ENCODE measurements at regions not wholly inside any gene's neighbourhood (a gene's known extent, or its start where the extent isn't known, plus 50 kb on each side); places are given as distances from the start of the nearest gene placed in this dataset.

DNA sequence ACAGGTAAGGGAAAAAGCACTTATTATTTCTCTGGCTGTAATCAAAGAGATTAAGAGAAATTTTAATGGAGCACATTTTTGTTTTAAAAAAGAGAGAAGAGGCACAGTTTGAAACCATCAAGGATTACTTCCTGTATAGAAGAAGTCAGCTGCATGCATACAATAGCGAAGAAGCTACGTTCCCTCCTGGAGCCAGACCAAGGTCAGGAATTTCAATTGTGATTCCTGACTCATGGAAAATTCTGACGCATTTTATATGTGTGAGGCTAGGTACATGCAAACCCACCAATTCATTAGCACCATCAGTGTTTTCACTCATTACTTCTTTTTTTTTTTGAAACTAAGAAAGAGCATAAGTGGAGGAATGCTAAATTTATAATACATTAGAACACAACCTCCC, 232.7 kb upstream of the SGK1 start (continued):
- TF ChIP-seq, protein P1, sequence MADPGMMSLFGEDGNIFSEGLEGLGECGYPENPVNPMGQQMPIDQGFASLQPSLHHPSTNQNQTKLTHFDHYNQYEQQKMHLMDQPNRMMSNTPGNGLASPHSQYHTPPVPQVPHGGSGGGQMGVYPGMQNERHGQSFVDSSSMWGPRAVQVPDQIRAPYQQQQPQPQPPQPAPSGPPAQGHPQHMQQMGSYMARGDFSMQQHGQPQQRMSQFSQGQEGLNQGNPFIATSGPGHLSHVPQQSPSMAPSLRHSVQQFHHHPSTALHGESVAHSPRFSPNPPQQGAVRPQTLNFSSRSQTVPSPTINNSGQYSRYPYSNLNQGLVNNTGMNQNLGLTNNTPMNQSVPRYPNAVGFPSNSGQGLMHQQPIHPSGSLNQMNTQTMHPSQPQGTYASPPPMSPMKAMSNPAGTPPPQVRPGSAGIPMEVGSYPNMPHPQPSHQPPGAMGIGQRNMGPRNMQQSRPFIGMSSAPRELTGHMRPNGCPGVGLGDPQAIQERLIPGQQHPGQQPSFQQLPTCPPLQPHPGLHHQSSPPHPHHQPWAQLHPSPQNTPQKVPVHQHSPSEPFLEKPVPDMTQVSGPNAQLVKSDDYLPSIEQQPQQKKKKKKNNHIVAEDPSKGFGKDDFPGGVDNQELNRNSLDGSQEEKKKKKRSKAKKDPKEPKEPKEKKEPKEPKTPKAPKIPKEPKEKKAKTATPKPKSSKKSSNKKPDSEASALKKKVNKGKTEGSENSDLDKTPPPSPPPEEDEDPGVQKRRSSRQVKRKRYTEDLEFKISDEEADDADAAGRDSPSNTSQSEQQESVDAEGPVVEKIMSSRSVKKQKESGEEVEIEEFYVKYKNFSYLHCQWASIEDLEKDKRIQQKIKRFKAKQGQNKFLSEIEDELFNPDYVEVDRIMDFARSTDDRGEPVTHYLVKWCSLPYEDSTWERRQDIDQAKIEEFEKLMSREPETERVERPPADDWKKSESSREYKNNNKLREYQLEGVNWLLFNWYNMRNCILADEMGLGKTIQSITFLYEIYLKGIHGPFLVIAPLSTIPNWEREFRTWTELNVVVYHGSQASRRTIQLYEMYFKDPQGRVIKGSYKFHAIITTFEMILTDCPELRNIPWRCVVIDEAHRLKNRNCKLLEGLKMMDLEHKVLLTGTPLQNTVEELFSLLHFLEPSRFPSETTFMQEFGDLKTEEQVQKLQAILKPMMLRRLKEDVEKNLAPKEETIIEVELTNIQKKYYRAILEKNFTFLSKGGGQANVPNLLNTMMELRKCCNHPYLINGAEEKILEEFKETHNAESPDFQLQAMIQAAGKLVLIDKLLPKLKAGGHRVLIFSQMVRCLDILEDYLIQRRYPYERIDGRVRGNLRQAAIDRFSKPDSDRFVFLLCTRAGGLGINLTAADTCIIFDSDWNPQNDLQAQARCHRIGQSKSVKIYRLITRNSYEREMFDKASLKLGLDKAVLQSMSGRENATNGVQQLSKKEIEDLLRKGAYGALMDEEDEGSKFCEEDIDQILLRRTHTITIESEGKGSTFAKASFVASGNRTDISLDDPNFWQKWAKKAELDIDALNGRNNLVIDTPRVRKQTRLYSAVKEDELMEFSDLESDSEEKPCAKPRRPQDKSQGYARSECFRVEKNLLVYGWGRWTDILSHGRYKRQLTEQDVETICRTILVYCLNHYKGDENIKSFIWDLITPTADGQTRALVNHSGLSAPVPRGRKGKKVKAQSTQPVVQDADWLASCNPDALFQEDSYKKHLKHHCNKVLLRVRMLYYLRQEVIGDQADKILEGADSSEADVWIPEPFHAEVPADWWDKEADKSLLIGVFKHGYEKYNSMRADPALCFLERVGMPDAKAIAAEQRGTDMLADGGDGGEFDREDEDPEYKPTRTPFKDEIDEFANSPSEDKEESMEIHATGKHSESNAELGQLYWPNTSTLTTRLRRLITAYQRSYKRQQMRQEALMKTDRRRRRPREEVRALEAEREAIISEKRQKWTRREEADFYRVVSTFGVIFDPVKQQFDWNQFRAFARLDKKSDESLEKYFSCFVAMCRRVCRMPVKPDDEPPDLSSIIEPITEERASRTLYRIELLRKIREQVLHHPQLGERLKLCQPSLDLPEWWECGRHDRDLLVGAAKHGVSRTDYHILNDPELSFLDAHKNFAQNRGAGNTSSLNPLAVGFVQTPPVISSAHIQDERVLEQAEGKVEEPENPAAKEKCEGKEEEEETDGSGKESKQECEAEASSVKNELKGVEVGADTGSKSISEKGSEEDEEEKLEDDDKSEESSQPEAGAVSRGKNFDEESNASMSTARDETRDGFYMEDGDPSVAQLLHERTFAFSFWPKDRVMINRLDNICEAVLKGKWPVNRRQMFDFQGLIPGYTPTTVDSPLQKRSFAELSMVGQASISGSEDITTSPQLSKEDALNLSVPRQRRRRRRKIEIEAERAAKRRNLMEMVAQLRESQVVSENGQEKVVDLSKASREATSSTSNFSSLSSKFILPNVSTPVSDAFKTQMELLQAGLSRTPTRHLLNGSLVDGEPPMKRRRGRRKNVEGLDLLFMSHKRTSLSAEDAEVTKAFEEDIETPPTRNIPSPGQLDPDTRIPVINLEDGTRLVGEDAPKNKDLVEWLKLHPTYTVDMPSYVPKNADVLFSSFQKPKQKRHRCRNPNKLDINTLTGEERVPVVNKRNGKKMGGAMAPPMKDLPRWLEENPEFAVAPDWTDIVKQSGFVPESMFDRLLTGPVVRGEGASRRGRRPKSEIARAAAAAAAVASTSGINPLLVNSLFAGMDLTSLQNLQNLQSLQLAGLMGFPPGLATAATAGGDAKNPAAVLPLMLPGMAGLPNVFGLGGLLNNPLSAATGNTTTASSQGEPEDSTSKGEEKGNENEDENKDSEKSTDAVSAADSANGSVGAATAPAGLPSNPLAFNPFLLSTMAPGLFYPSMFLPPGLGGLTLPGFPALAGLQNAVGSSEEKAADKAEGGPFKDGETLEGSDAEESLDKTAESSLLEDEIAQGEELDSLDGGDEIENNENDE (IDR thresholded peaks at IDR 0.05; ENCODE audit: insufficient replicate concordance, low read length), result no peak
- TF ChIP-seq EP300 (IDR thresholded peaks at IDR 0.05; ENCODE audit: borderline replicate concordance in 1 of 2, low read depth in 2 of 2, low read length in 2 of 2), result no peak
- no peak for TF ChIP-seq RFX5 (IDR thresholded peaks at IDR 0.05; ENCODE audit: borderline replicate concordance, low read depth, low read length)
- no peak for TF ChIP-seq ZNF274 (IDR thresholded peaks at IDR 0.05; ENCODE audit: borderline replicate concordance, extremely low read depth, low read length)
- no peak for TF ChIP-seq BCL11A (IDR thresholded peaks at IDR 0.05; ENCODE audit: low read depth in 2 of 2, low read length in 2 of 2)
